K562 (cell line): ENCODE measurements at regions not wholly inside any gene's neighbourhood (a gene's known extent, or its start where the extent isn't known, plus 50 kb on each side); places are given as distances from the start of the nearest gene placed in this dataset.

Experiments used
- ATAC-seq: fragments of 200-7000 bp; cut with Tn5 transposase; 3 replicates; pipeline ENCODE4 v1.9.1; 2020; ENCODE audit warnings: moderate library complexity
- BruUV-seq: library from RNA; stranded (reverse); fragments of 400-500 nt; replicated peaks from 2 replicates; lab custom pipeline; 2021; lab: Mats Ljungman, UMichigan
- CTCF ChIA-PET: fragments of 300-600 bp; formaldehyde crosslinking; extraction: SDS; loops from one replicate; lab custom pipeline; 2021; ENCODE audit warnings: low intra/inter-chr PET ratio; lab: Yijun Ruan, JAX
- POLR2A ChIA-PET: fragments of 300-600, 350-650 bp; sonication (Branson Sonifier 250); formaldehyde crosslinking; extraction: SDS; loops from one replicate; lab custom pipeline; 2021; ENCODE audit warnings: antibody characterized with exemption, inconsistent platforms; lab: Yijun Ruan, JAX
- DNase-seq, 4 experiments: peaks; one replicate each; pipeline versions ENCODE4 v3.0.0 to v3.0.0-alpha.2; 2011 to 2018; ENCODE audit warnings: low spot score in 3 of 4, mixed read lengths in 3 of 4; ENCODE audit errors: extremely low read depth in 1 of 4
- FAIRE-seq: peaks from 2 replicates; lab custom pipeline; 2011; peaks lifted over from hg19 to GRCh38; lab: Jason Lieb, UNC
- H2AFZ ChIP-seq: 2 replicates; pipeline ENCODE4 v1.6.0; 2011; ENCODE audit warnings: low read depth, low read length, control low read depth, inconsistent platforms
- H3K27ac ChIP-seq: fragments of 200-600 bp; 3 replicates; pipeline ENCODE4 v1.8.0; 2011; ENCODE audit warnings: low read depth, mild to moderate bottlenecking, control low read depth, inconsistent platforms, low read length, moderate library complexity, mixed read lengths; ENCODE audit errors: extremely low read depth
- H3K27me3 ChIP-seq, 2 experiments: fragments of 300-600 bp in 1 of 2; 2 replicates in 1 of 2; 3 replicates in 1 of 2; pipeline versions ENCODE4 v1.6.0 to v1.8.0; 2011; ENCODE audit warnings: inconsistent platforms in 2 of 2, low read length in 2 of 2, mild to moderate bottlenecking in 1 of 2, mixed read lengths in 1 of 2, moderate library complexity in 1 of 2; ENCODE audit not compliant: control insufficient read depth in 2 of 2, insufficient read depth in 2 of 2
- H3K36me3 ChIP-seq: fragments of 300-600 bp; 3 replicates; pipeline ENCODE4 v1.8.0; 2011; ENCODE audit warnings: mild to moderate bottlenecking, low read length, inconsistent platforms; ENCODE audit not compliant: control insufficient read depth, insufficient read depth
- H3K4me1 ChIP-seq, 2 experiments: fragments of 200-600 bp in 1 of 2; replicated peaks in 1 of 2; 2 replicates in 1 of 2; 3 replicates in 1 of 2; pipeline versions ENCODE4 v1.5.1 to v1.8.0; 2011; ENCODE audit warnings: inconsistent platforms in 2 of 2, low read length in 2 of 2, mild to moderate bottlenecking in 1 of 2, mixed read lengths in 1 of 2, moderate library complexity in 1 of 2; ENCODE audit not compliant: control insufficient read depth in 2 of 2, insufficient read depth in 2 of 2
- H3K4me2 ChIP-seq: 2 replicates; pipeline ENCODE4 v1.6.1; 2011; ENCODE audit warnings: low read length, control low read depth, inconsistent platforms, mixed read lengths; ENCODE audit not compliant: insufficient read depth
- H3K4me3 ChIP-seq: fragments of 200-600 bp; sonication (generic), shearing (Covaris generic); 2 replicates; pipeline ENCODE4 v1.5.1; 2016; ENCODE audit warnings: control low read depth, inconsistent platforms
- H3K79me2 ChIP-seq: fragments of 200-600 bp; 3 replicates; pipeline ENCODE4 v1.8.0; 2011; ENCODE audit warnings: low read length, inconsistent platforms; ENCODE audit not compliant: control insufficient read depth, insufficient read depth
- H3K9ac ChIP-seq, 2 experiments: 2 replicates each; pipeline versions ENCODE4 v1.6.0 to v1.6.1; 2011; ENCODE audit warnings: low read depth in 2 of 2, low read length in 2 of 2, control low read depth in 1 of 2, inconsistent platforms in 1 of 2, mild to moderate bottlenecking in 1 of 2, mixed read lengths in 1 of 2; ENCODE audit not compliant: insufficient read depth in 1 of 2
- H3K9me1 ChIP-seq: one replicate; pipeline ENCODE4 v1.6.0; 2011; ENCODE audit warnings: inconsistent platforms, mild to moderate bottlenecking, low read length, moderate library complexity; ENCODE audit not compliant: control insufficient read depth, insufficient read depth
- H3K9me3 ChIP-seq: replicated peaks from 2 replicates; pipeline ENCODE4 v1.5.1; 2011; ENCODE audit warnings: low read depth, low read length, inconsistent platforms; ENCODE audit not compliant: control insufficient read depth, insufficient read depth
- H4K20me1 ChIP-seq: replicated peaks from 2 replicates; pipeline ENCODE4 v1.6.1; 2011; ENCODE audit warnings: low read length, inconsistent platforms, mixed read lengths; ENCODE audit not compliant: control insufficient read depth, insufficient read depth
- CCNT2 ChIP-seq: IDR thresholded peaks from 2 replicates; pipeline ENCODE4 v1.6.1; 2011; ENCODE audit warnings: borderline replicate concordance, low read depth, mild to moderate bottlenecking, moderate library complexity, mixed read lengths, low read length; ENCODE audit not compliant: insufficient read length; ENCODE audit errors: extremely low read depth
- CHD4 ChIP-seq: fragments of 200-600 bp; sonication (generic); IDR thresholded peaks from 3 replicates; pipeline ENCODE4 v1.6.1; 2012; ENCODE audit warnings: low read depth, mild to moderate bottlenecking, mixed read lengths, low read length, inconsistent platforms; ENCODE audit not compliant: insufficient read depth, insufficient replicate concordance, poor library complexity, severe bottlenecking
- KDM4B ChIP-seq, 2 experiments: fragments of 450-650 bp in 1 of 2; sonication (generic) in 1 of 2; IDR thresholded peaks; 2 replicates each; pipeline ENCODE4 v1.6.1; 2016 to 2017; ENCODE audit warnings: borderline replicate concordance in 2 of 2, antibody characterized with exemption in 1 of 2, low read depth in 1 of 2, mild to moderate bottlenecking in 1 of 2
- PHTF2 ChIP-seq: fragments of 250-450 bp; sonication (Bioruptor Pico); IDR thresholded peaks from 2 replicates; pipeline ENCODE4 v1.5.0; 2021; ENCODE audit warnings: mild to moderate bottlenecking
- POLR2AphosphoS2 ChIP-seq: IDR thresholded peaks from 2 replicates; pipeline ENCODE4 v1.6.1; 2012; ENCODE audit warnings: low read length, improper control_type of control experiment
- RBFOX2 ChIP-seq: fragments of 200-400 bp; formaldehyde crosslinking; IDR thresholded peaks from 2 replicates; pipeline ENCODE4 v1.6.1; 2017; ENCODE audit warnings: low read depth, mild to moderate bottlenecking, low read length, moderate library complexity
- SIN3A ChIP-seq, 2 experiments: fragments of 150-350 bp in 1 of 2; IDR thresholded peaks; 2 replicates each; pipeline ENCODE4 v1.6.1; 2011 to 2016; ENCODE audit warnings: borderline replicate concordance in 2 of 2, low read depth in 2 of 2, low read length in 2 of 2, mild to moderate bottlenecking in 2 of 2, moderate library complexity in 2 of 2; ENCODE audit not compliant: control insufficient read depth in 1 of 2
- SP1 ChIP-seq: sonication (generic); formaldehyde crosslinking; IDR thresholded peaks from 2 replicates; pipeline ENCODE4 v1.8.1; 2022; ENCODE audit warnings: mild to moderate bottlenecking, missing genetic modification reagents
- TEAD4 ChIP-seq, 2 experiments: sonication (generic) in 1 of 2; formaldehyde crosslinking in 1 of 2; IDR thresholded peaks; 2 replicates each; pipeline versions ENCODE4 v1.6.1 to v1.8.0; 2012 to 2022; ENCODE audit warnings: borderline replicate concordance in 1 of 2, inconsistent platforms in 1 of 2, low read length in 1 of 2, mild to moderate bottlenecking in 1 of 2, missing genetic modification reagents in 1 of 2
- ZNF324 ChIP-seq: fragments of 250-450 bp; sonication (Bioruptor Pico); IDR thresholded peaks from 2 replicates; pipeline ENCODE4 v1.4.0; 2020; ENCODE audit warnings: mild to moderate bottlenecking
- ZNF431 ChIP-seq: sonication (generic); formaldehyde crosslinking; IDR thresholded peaks from 2 replicates; pipeline ENCODE4 v1.8.0; 2022; ENCODE audit warnings: mild to moderate bottlenecking, missing genetic modification reagents
- ZNF561 ChIP-seq: fragments of 450-650 bp; formaldehyde crosslinking; conservative IDR thresholded peaks from 2 replicates; pipeline ENCODE4 v1.4.0; 2020; ENCODE audit warnings: mild to moderate bottlenecking, moderate library complexity
- WGBS: fragments of 100-300 bp; shearing (Covaris generic); methylation state at CpG from one replicate; pipeline ENCODE4 v1.1.6; 2016; ENCODE audit warnings: low coverage, mixed read lengths; ENCODE audit not compliant: insufficient coverage; ENCODE audit errors: missing lambda C conversion rate; 5-methylcytosine and 5-hydroxymethylcytosine counted together
- in situ Hi-C: fragments of 300-500 bp; cut with MboI; formaldehyde crosslinking; loops from 4 replicates; pipeline ENCODE4 v1.15.0; 2018; ENCODE audit warnings: inconsistent platforms, mixed read lengths
- intact Hi-C: fragments of 100-400 bp; cut with micrococcal nuclease; formaldehyde crosslinking; loops from 2 replicates; pipeline ENCODE4 v1.14.2; 2022
- TF ChIP-seq, protein P1 (sequence below): sonication (generic); formaldehyde crosslinking; IDR thresholded peaks from 2 replicates; pipeline ENCODE4 v1.9.0; 2022; ENCODE audit warnings: mild to moderate bottlenecking, missing genetic modification reagents

DNA sequence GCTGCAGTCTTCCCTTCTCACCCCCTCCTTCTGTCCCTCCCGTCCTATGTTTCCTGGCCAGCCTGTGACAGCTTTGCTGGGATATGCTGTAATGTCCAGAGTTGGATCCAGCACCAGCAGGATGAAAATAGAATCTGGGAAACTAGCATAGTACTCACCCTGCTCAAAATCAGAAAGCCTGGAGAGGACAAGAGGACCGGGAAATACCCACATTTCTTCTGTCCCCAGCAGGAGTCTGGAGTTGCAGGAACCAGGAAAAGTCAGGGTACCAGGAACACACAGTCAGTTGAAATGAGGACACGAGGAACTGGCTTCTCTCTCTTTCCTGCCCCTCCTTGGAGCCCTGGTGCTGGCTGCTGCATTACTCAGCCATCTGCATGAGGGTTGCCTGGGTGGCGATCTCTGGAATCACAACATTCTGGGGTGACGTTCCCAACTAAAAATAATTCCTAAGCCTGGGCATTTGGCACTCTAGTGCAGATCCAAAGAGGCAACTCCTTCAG lies 59.6 kb upstream of the NFIL3 start:
- no TSS peak for BruUV-seq
- H3K4me1 ChIP-seq = no peaks in the 10 kb centered on the region
- H3K79me2 ChIP-seq = no peaks in the 10 kb centered on the region
- H3K9ac ChIP-seq = no peak overlapping the region
- ATAC-seq = no peak
- no peaks in the 10 kb centered on the region for H3K9me1 ChIP-seq
- peaks cover 0 to 30% of the 10 kb centered on the region in 2 experiments; a peak in 2 of 5 replicates for H3K27me3 ChIP-seq
- POLR2A ChIA-PET = no interaction called here
- no peak for FAIRE-seq
- no peaks in the 10 kb centered on the region for H3K9me3 ChIP-seq
- no peak overlapping the region for H3K4me3 ChIP-seq
- CTCF ChIA-PET = no interaction called here
- DNase-seq = no peak
- H3K36me3 ChIP-seq = no peaks in the 10 kb centered on the region
- intact Hi-C loops = no loop called here
- 6% methylated on average over 3 of the region's 5 CpGs for WGBS
- TF ChIP-seq CCNT2 = no peak
- no peak for TF ChIP-seq POLR2AphosphoS2
- no peak for TF ChIP-seq PHTF2 (CRISPR knock-in tag)
- TF ChIP-seq ZNF324 (CRISPR knock-in tag) = no peak
- no peak for TF ChIP-seq TEAD4 (IDR thresholded peaks at IDR 0.05; ENCODE audit: low read length)
- no peak for TF ChIP-seq TEAD4 (CRISPR knock-in tag; IDR thresholded peaks at IDR 0.05; ENCODE audit: borderline replicate concordance)
- TF ChIP-seq SP1 (CRISPR knock-in tag) = no peak
- no peak for TF ChIP-seq ZNF561 (CRISPR knock-in tag)
- no peak for TF ChIP-seq KDM4B (IDR thresholded peaks at IDR 0.05; ENCODE audit: borderline replicate concordance in 2 of 2, low read depth in 1 of 2)
- TF ChIP-seq CHD4 = no peak
- TF ChIP-seq ZNF431 = no peak
- no peak for TF ChIP-seq RBFOX2
- no peak for TF ChIP-seq SIN3A (IDR thresholded peaks at IDR 0.05; ENCODE audit: borderline replicate concordance in 2 of 2, control insufficient read depth in 1 of 2, low read depth in 2 of 2, low read length in 2 of 2)
- TF ChIP-seq, protein P1, sequence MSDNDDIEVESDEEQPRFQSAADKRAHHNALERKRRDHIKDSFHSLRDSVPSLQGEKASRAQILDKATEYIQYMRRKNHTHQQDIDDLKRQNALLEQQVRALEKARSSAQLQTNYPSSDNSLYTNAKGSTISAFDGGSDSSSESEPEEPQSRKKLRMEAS (CRISPR knock-in tag) = no peak
- no peak overlapping the region for H3K4me2 ChIP-seq
- H2AFZ ChIP-seq = no peak overlapping the region
- no peaks in the 10 kb centered on the region for H4K20me1 ChIP-seq
- in situ Hi-C loops = no loop called here
- no peak overlapping the region for H3K27ac ChIP-seq
